GM03348 (cell line): ENCODE measurements at regions not wholly inside any gene's neighbourhood (a gene's known extent, or its start where the extent isn't known, plus 50 kb on each side); places are given as distances from the start of the nearest gene placed in this dataset.
"Not testable (repeated sequence)": the region's sequence is repeated elsewhere in the genome, so short reads cannot be mapped to it uniquely, and the experiment has no call there.

Experiments used
- DNase-seq: peaks from one replicate; pipeline ENCODE4 v3.0.0; 2012; ENCODE audit warnings: low spot score

DNA sequence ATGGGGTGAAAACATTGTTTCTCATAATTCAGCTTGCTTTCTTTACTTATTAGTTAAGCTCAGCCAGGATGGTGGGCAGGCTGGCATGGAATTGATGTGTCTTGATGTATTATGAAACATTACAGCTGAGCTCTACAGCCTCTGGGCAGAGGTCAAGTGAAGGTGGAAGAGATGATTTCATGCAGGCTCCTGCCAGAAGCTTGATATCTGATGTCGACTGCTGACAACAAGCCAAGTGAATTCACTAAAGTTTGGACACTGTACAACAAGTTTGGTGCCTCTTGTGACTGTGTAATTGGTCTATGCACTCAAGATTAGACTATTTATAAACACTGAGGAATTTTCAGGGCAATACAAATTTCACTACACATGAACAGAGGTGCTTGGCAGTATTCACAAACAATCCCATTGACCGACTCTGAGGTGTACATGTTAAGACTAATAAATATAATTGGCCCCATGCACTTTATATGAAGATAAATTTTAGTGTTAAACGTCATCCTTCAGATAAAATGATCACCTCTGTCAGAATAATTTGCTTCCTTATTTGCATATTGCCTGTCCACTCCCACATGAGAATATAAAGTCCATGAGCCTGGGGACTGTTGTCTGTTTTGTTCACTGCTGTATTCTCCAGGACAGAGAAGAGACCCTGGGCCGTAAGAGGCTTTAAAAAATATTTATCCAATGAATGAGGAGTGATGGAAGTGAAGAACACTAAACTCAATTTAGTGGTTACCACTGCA, 612.2 kb downstream of the IQCM start:
- peak; percentile 16 for DNase-seq

GRCh38 chr4:149202117-149202516, 613.5 kb downstream of the IQCM start:
- no peak for DNase-seq

GRCh38 chr4:149199594-149199993, 616.0 kb downstream of the IQCM start:
- DNase-seq = no peak

DNA sequence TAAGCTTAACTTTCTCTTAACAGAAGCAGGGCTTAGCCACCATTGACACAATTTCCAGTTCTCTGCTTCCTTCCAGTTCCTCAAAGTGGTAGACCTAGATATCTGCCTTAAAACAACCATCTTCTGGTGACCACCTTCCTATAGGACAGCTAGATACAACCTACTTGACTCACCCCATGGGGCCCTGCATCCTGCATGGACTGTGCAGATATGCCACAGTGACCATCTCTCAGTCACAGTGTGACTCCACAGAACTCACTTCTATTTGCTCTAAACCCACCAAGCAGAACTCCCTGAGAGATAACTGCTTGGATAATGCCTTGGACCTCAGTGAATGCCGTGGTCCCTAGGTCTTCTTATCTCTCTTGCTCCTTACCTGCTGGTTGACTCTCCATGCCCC, 621.6 kb downstream of the IQCM start:
- no peak for DNase-seq

DNA sequence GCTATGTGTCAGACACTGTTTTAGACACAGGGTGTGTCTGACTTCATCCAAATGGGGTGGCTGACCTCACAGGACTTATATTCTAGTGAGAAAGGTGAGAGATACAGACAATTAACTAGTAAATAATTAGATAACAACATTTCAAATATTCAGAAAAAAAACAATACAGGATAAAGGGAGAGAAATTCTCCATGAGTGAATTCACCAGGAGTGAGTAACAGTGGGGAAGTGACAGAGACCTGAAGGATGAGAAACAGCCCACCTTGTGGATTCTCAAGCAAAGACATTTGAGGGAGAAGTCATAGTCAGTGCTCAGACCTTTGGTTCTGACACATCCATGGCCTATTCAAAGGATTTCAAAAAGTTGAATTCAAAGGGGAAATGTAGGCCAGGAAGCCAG, 627.9 kb downstream of the IQCM start:
- DNase-seq = no peak

DNA sequence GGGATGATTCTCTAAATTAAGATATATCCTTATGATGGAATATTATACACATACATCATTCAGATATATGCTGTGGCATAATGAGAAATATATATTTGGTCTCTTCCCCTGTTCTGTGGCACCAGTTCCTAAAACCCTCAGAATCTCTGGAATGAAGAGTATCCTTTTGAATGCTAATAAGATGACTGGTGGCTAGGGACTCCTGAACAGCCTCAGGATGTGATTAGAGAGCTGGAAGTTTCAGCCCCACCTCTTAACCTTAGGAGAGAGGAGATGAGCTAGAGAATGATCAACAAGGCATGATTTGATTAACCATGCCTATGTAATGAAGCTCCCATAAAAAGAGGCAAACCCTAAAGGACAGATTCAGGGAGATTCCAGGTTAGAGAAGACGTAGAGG, 632.0 kb downstream of the IQCM start:
- no peak for DNase-seq

GRCh38 chr4:149181459-149181858, 634.2 kb downstream of the IQCM start:
- not testable (repeated sequence) for DNase-seq

DNA sequence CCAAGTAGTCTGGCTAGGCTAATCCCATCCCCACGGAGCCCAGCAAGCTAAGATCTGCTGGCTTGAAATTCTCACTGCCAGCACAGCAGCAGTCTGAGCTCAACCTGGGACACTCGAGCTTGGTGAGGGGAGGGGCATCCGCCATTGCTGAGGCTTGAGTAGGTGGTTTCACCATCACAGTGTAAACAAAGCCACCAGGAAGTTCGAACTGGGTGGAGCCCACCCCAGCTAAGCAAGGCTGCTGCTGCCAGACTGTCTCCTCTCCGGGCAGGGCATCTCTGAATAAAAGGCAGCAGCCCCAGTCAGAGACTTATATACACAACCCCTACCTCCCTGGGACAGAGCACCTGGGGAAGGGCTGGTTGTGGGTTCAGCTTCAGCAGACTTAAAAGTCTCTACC, 639.6 kb downstream of the IQCM start:
- no peak for DNase-seq

GRCh38 chr4:149175549-149175948, 640.1 kb downstream of the IQCM start:
- no peak for DNase-seq

DNA sequence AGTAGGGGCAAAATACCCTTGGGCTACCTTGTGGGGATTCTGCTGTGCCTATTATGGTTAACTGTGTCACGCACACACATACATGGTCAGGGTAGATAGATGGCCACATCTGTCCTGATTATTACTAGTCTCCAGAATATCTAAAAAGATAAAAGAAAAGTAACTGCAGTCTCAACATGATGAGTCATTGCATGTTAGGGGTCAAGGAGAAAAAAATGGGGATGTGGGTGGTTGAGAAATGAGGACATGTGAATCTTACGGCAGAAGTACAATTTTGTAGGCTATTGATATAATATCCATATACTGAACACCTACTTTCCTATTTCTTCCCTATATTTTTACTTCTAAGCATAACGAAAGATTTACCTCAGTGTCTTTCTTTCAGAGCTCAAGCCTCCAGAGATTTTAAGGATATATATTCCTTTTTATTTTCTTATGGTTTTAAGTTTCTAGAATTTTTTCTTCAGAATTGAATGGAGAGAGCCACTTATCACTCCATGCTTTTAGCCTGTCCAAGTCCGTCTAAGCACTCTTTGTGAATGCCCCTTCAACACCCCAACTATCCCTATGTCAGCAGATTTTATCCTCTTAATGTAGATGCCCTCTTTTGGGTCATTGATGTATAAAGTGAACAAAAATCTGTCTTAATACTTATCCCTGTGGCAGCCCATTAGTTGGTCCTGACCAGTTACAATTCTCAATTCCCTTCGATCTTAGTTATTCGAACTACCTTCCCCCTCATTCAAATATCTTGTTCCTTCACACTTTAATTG, 642.2 kb downstream of the IQCM start:
- DNase-seq = no peak

DNA sequence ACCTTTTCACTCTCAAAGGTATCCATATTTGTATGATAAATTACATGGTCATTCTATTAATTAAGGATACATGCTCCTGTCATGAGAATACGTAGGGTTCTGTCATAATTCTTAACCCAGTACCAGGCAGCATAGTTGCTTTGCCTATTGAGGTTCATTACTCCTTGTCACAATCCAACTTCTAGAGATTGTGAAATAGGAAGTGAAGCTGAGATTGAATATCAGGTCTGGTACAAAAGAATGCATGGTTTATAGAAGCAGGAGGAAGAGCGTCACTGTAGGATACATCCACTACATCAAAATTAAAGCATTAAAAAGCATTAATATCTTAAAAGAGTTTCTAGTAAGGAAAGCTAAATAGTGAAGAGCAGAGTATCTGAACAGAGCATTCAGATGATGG, 647.0 kb downstream of the IQCM start:
- DNase-seq = no peak

DNA sequence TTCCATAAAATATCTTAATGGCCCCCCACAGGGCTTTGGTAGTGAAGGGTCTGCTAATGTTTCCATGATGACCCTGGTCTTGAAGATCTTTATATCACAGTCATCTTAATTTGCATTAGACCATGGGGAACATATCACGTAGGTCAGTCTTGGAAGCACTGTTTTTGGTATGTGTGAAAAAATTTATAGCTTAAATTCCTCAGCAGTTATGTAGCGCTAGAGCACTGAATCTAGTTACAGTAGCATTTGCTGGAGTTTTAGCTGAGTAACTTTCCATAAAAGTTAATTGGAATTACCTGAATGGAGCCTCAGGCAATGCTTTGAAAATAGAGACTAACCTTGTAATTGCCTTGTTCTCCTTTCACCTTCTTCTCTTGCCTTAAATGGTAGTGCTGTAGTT, 648.8 kb downstream of the IQCM start:
- no peak for DNase-seq

- peak; percentile 6 for DNase-seq
Measured at GRCh38 chr4:149166365-149166764, 649.3 kb downstream of the IQCM start.

DNA sequence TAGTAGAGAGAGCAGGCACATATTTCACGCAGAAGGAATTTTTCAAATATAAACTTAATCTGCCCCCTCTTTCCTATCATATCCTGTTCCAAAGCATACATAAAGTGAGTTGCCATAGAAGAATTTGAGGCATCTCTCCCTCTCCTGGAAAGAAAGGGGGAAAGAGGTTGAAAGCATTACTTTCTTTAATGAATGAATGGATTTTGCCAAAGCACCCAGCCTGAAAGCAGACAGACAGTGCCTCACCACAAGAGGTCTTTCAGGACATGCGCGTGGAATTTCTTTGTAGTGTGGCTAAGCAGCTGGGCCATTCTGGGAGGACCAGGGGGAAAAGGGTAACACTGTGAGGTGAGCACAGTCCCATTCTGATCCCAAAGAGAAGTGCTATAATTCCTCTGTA, 651.4 kb downstream of the IQCM start:
- peak; percentile 58 for DNase-seq

GRCh38 chr4:149161247-149161646, 654.4 kb downstream of the IQCM start:
- DNase-seq = peak; percentile 68

DNA sequence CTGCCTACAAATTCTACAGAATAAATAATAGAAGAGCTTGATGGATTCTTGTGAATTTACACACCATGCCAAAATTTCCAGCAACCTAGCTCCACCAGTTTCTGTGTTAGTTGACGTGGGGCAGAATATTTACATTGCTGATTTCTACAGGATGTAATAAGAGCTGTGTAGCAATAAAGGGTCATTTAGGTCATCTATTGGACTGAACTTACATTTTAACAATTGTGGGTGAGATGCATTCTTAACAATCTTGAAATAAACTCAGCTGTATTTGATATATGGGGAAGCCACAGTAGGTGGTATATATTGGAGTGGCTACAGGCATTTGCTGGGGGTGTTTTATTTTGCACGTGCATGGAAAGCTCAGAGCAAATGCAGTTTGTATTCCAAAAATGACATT, 655.3 kb downstream of the IQCM start:
- no peak for DNase-seq

- DNase-seq = peak; percentile 29
Measured at GRCh38 chr4:149158817-149159216, 656.8 kb downstream of the IQCM start.

DNA sequence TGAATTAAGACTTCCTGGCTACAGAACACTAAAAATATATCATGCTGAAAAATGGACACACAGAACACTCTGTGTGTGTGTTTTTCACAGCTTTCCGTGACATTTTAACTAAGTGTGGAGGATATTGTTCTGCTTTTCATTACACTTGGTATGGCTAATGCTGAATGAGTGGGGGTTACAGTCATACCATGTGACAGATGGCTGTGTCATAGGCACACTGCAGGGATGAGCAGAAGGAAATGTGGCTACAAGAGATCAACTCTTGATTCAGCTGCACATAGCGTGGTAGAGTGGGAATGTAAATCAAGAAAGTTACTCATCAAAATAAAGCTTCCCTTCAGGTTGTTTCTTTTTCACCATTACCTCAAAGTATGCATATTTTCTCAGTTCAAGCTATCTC, 669.8 kb downstream of the IQCM start:
- peak; percentile 50 for DNase-seq

DNA sequence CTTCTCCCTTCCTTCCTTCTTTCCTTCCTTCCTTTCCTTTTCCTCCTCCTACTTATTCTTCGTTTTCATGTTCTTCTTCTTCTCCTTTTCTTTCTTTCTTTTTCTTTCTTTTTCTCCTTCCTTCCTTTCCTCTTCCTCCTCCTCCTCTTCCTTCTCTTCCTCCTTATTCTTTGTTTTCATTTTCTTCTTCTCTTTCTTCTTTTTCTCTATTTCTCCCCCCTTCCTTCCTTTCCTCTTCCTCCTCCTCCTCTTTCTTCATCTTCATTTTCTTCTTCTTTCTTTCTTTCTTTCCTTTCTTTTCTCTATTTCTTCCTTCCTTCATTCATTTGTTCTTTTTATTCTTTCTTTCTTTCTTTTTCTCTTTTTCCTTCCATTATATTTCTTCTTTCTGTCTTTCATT, 671.6 kb downstream of the IQCM start:
- no peak for DNase-seq

DNA sequence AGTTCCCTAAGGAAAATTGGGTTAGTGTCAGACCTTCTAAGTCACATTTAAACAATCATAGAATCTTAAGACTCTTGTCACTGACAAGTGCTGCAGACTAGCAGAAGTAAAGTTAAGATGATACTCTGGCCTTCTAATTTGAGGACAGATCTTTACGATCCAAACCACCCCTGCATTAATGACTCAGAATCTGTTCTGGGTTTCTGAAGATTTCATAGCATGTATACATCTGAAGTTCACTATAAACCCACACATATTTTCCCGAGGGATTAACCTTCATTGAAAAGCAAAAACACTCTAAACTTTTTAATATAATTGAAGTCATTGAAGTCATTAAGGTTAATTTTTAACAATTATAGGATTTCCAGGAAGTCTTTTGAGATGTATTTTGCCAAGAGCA, 674.3 kb downstream of the IQCM start:
- no peak for DNase-seq

GRCh38 chr4:149140841-149141240, 674.8 kb downstream of the IQCM start:
- no peak for DNase-seq

DNA sequence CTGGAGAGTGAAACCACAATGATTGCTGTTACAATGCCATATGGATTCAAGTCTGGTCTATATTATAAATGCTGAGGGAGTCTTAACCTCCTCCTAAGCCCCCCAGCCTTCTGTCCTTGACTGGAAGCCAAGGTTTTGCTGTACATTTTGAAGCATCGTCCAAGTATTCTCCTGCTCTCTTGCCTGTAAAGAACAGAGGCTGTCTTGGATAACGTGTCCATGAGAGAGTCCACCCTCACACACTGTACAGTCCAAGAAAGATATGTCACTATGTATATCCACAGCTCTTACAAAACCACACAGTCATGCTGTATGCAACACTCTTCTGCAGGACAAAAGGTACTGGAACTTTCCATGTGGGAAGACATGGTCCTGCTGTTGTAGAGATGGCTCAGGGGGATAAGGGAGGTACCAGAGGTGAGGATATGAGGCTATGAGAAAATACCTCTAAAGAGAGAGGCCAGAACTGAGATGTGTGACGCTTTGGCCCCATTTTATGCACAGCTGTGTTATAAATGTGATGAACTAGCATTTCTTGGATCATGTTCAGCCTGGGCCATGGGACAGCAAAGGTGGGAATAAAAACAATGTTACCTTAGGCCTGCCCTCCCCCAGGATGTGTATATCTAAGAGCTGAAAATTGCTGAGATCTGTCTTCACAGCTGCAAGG, 678.6 kb downstream of the IQCM start:
- DNase-seq = no peak

GRCh38 chr4:149135062-149135461, 680.6 kb downstream of the IQCM start:
- DNase-seq = no peak
